NCI-H1417 treated with DMSO at 0.1 percent for 48 hours (cell line): ENCODE measurements at regions not wholly inside any gene's neighbourhood (a gene's known extent, or its start where the extent isn't known, plus 50 kb on each side); places are given as distances from the start of the nearest gene placed in this dataset.
"Not testable (repeated sequence)": the region's sequence is repeated elsewhere in the genome, so short reads cannot be mapped to it uniquely, and the experiment has no call there.

Experiments
- DNase-seq: peaks from one replicate; lab custom pipeline; 2025; lab: John Stamatoyannopoulos, UW

- no peak for DNase-seq
Observed at GRCh38 chr14:105581551-105582341, 55.4 kb downstream of the TMEM121 start.

GRCh38 chr14:105582639-105583038 is 56.3 kb downstream of the TMEM121 start:
- DNase-seq = no peak

- not testable (repeated sequence) for DNase-seq
Observed at GRCh38 chr14:105583914-105584313, 57.5 kb downstream of the TMEM121 start.

- DNase-seq = not testable (repeated sequence)
Observed at GRCh38 chr14:105585290-105585689, 58.9 kb downstream of the TMEM121 start.

- DNase-seq = not testable (repeated sequence)
Observed at GRCh38 chr14:105585722-105586121, 59.3 kb downstream of the TMEM121 start.

GRCh38 chr14:105586144-105586872 is 59.9 kb downstream of the TMEM121 start:
- not testable (repeated sequence) for DNase-seq

- DNase-seq = not testable (repeated sequence)
Observed at GRCh38 chr14:105587034-105587433, 60.7 kb downstream of the TMEM121 start.

- not testable (repeated sequence) for DNase-seq
Observed at GRCh38 chr14:105587482-105588235, 61.3 kb downstream of the TMEM121 start.

GRCh38 chr14:105588236-105588860 is 62.0 kb downstream of the TMEM121 start:
- no peak for DNase-seq

- no peak for DNase-seq
Observed at GRCh38 chr14:105589161-105589925, 63.0 kb downstream of the TMEM121 start.

GRCh38 chr14:105589926-105590185 is 63.5 kb downstream of the TMEM121 start:
- DNase-seq = not testable (repeated sequence)

GRCh38 chr14:105591052-105591451 is 64.7 kb downstream of the TMEM121 start:
- DNase-seq = no peak

GRCh38 chr14:105591792-105592341 is 65.5 kb downstream of the TMEM121 start:
- not testable (repeated sequence) for DNase-seq

GRCh38 chr14:105592646-105593045 is 66.3 kb downstream of the TMEM121 start:
- not testable (repeated sequence) for DNase-seq

- not testable (repeated sequence) for DNase-seq
Observed at GRCh38 chr14:105595346-105595745, 69.0 kb downstream of the TMEM121 start.

- not testable (repeated sequence) for DNase-seq
Observed at GRCh38 chr14:105596374-105596773, 70.0 kb downstream of the TMEM121 start.

- not testable (repeated sequence) for DNase-seq
Observed at GRCh38 chr14:105598040-105598763, 71.8 kb downstream of the TMEM121 start.

GRCh38 chr14:105598925-105599586 is 72.7 kb downstream of the TMEM121 start:
- not testable (repeated sequence) for DNase-seq

GRCh38 chr14:105600195-105600938 is 74.0 kb downstream of the TMEM121 start:
- DNase-seq = not testable (repeated sequence)
